Mucosa of gallbladder (tissue), 1 donor: ENCODE measurements at regions not wholly inside any gene's neighbourhood (a gene's known extent, or its start where the extent isn't known, plus 50 kb on each side); places are given as distances from the start of the nearest gene placed in this dataset.

Source experiments
- DNase-seq: peaks from one replicate; pipeline ENCODE4 v3.0.0-alpha.2; 2020; ENCODE audit warnings: low spot score
- donor health status: DM: no; HTN: no; CAD: no.

DNA sequence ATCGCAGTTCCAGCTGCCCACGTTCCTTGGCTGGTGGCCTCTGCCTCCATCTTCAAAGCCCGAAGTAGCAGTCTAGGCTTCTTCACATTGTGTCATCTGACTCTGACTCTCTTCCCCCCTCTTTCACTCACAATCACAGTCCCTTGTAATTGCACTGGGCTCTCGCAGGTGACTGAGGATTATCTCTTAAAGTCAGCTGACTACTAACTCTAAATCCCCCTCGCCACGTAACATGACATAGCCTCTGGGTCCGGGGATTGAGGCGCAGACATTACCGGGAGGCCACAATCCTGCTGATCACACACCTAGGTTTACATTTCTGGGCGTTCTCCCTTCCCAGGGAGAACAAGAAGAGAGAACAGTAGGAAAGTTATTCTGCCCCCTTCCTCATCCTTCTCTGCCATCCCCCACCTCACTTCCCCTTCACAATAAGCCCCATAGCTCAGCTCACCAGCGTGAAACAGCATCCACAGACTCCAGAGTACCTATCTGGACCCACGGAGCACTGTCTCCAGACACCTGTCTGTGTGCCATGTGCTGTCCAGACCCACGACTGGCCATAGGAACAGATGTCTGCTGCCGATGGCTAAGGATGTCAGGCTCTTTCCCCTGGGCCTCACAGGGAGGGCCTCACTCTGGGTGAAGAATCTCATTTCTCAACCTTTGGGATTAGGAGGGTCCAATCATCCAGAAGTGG is 64.3 kb upstream of the FZD7 start:
- DNase-seq: no peak

DNA sequence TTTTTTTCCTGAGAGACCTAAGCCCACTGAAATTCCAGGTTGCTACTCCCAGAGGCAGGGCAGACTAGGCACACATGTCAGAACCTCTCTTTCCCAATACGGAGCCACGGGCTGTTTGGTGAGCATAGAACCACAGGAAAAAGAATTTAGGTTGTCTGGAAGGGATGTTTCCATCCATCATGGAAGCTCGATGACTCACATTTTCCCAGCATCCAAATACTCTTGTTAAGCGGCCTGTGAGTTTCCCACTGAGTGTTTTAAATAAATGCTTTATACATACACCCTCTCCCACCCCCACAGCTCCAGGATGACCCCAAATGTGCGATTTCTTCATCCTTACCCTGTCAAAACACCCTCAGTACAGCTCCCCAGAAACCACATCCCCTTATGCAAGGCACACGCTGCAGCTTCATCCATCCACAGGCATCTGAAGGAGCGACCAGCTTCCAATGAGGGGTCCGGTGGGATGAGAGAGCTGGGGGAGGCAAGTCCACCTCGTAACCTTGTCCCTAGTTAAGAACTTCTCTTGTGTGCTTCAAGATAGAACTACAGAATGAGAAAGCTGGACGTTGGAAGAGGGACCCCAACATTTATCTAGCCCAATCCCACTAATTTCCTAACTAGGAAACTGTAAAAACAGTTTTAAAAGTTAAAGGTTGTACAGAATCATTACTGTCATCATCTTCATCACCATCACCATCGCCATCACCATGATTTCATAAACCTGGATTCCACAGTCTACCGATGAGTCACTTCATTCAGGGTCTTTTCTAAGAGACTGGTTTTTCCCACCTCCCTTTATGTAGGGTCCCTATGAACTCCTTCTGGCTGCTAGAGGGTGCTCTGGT is 63.5 kb upstream of the FZD7 start:
- no peak for DNase-seq

GRCh38 chr2:201970786-201971108 is 62.9 kb upstream of the FZD7 start:
- no peak for DNase-seq

DNA sequence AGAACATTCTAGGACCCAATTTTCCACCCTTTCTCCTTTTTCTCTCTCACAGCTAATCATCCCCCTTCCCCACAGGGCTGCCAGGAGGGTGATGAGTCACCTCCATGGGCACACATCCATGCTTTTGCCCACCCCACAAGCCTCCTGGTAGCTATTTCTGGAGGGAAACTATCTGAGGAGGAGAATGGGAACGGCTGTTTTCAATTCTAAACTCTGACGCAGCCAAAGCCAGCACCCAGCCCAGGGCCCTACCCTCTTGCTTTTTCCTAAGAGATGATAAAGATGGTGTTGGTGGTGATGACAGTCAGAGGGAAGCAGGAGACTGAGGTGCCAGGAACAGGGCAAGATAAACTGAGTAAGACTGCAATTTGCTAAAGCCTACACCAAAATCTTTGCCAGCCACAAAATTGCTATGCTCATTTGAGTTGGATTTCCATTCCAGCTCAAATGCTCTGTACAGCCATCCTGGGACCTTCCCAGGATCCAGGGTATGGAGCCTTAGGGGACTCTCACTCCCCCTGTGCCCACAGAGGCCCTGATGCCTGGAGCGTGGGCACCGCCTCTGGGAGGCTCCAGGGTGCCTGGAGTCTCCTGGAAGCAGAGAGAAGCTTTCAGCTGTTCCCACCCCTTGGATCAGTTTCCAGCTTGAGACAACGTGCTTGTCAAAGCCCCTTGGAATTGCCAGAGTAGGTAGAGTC is 62.0 kb upstream of the FZD7 start:
- no peak for DNase-seq

DNA sequence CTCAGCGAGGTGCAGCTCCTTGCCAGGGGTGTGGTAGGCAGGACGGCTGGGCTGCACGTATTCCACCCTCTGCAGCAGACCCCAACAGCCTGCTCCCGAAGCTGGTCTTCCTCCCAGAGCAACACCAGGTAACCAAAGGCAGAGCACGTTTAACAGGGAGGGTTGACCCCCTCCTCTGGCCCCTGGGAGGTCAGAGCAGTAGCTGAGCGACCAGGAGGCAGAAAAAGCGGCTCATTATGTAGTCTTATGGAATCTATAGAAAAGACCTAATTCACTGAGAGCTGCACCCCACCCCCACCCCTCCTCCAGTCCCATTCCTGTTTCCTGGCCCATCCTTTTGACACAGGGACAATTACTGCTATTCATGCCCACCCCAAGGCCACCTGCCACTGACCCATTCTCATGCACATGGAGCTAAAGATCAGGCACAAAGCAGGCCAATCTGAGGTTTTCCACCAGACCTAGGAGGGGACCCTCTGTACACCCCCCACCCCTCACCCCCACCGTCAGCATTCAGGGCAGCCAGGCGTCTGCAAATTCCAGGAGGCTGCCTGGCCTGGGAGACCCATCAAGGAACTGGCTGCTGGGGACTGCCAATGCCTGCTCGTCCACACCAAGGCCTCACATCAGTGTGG is 60.9 kb upstream of the FZD7 start:
- DNase-seq: no peak

GRCh38 chr2:201973305-201973928 is 60.2 kb upstream of the FZD7 start:
- no peak for DNase-seq

GRCh38 chr2:201974171-201975100 is 59.2 kb upstream of the FZD7 start:
- no peak for DNase-seq

GRCh38 chr2:201975434-201975833 is 58.2 kb upstream of the FZD7 start:
- peak; percentile 38 for DNase-seq

DNA sequence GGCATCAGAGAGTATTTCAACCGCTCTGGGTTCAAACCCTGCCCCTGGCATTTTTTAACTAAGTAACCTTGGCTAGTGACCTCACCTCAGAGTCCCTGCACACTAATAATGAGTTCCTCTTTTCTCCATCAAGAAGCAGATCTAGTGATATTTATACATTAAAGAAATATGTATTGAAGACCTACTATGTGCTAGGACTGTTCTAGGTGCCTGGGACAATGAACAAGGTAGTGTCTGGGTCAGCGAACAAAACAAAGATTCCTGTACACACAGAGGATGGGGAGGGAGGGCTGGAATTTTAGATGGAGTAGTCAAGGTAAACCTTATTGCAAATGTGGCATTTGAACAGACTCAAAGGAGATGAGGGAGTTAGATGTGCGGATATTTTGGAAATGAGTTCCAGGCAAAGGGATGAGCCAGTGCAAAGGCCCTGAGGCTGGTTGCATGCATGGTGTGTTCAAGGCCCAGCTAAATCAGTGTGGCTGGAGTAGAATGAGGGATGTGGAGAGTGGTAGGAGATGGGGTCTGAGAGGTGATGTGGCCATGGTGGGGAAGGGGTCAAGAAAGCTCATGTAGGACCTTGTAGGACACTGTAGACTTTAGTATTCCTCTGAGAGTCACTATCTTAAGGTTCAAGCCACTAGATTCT is 57.6 kb upstream of the FZD7 start:
- DNase-seq: no peak

GRCh38 chr2:201977651-201978050 is 56.0 kb upstream of the FZD7 start:
- no peak for DNase-seq

DNA sequence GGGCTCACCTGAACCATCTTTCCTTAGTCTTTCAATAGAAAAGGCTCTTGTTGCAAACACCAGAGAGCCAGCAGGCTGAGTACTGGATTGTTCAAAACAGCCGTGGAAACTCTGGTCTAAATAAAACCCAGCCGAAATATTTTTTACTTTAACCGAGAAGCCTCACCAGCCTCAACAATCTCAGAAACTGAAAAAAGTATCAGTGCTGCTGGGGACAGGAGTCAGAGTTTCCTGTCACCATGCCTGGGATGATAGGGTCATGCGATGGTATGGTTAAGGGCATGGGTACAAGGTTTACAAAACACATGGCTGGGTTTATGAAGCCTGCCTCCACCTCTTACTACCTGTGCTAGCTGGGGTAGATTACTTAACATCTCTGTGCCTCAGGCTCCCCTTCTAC is 55.3 kb upstream of the FZD7 start:
- no peak for DNase-seq

DNA sequence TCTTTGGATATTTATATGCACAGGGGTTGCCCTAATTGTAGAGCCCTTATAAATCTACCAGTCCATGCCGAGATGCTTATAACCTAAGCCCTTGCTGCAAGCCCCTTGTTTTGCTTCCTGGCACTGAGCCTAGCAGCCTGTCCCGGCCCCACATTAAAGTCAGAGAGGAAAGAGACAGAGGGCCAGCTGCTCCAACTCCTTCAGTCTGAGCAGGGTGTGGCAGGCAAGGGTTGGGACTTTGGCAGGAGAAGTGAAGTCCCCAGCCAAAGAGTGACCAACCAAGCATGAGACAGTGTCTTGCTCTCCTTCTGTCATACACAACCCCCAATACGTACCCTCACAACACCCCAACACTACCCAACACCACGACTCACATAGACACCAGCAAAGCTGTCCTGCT is 54.7 kb upstream of the FZD7 start:
- DNase-seq: no peak

DNA sequence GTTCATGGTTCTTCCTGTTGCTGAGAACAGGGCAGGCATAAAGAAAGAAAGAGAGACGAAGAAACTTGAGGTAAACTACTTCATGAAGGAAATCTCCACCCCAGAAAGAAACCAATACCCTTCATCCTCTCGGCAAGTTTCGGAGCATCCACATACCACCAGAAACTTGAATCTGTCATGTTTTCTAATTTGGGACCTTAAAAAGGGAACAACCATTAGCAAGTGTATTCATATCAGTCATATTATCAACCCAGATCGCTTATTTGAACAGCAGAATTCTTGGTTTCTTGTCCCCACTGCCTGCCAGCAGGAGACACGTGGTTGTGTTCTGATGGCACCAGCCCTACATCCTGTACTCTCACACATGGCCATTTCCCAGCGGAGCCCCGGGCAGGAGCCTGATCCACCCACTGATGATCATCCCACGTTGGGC is 53.2 kb upstream of the FZD7 start:
- no peak for DNase-seq

GRCh38 chr2:201980946-201981345 is 52.7 kb upstream of the FZD7 start:
- DNase-seq: no peak

GRCh38 chr2:201983174-201983573 is 50.5 kb upstream of the FZD7 start:
- DNase-seq: no peak

- DNase-seq: no peak
Measured at GRCh38 chr2:201983800-201984199, 49.9 kb upstream of the FZD7 start.
